SH-SY5Y (cell line): ENCODE measurements at regions not wholly inside any gene's neighbourhood (a gene's known extent, or its start where the extent isn't known, plus 50 kb on each side); places are given as distances from the start of the nearest gene placed in this dataset.
A peak's percentile ranks its signal among the peaks of the same experiment; 100 is the strongest.

Experiments used
- GATA2 ChIP-seq: IDR thresholded peaks from 2 replicates; pipeline ENCODE4 v1.6.1; 2011; ENCODE audit warnings: mild to moderate bottlenecking, low read depth, low read length
- GATA3 ChIP-seq: IDR thresholded peaks from 2 replicates; pipeline ENCODE4 v1.6.1; 2011; ENCODE audit warnings: low read depth, mild to moderate bottlenecking, low read length, moderate library complexity

GRCh38 chr3:107212618-107213017, 164.6 kb upstream of the CCDC54 start:
- no peak for TF ChIP-seq GATA3
- TF ChIP-seq GATA2 = no peak

GRCh38 chr3:107213044-107213669, 164.1 kb upstream of the CCDC54 start:
- no peak for TF ChIP-seq GATA2
- TF ChIP-seq GATA3 = no peak

GRCh38 chr3:107216229-107216628, 161.0 kb upstream of the CCDC54 start:
- no peak for TF ChIP-seq GATA3
- no peak for TF ChIP-seq GATA2

GRCh38 chr3:107216711-107217110, 160.5 kb upstream of the CCDC54 start:
- TF ChIP-seq GATA2 (no peak), GATA3 (no peak)

- TF ChIP-seq GATA3 (no peak), GATA2 (no peak)
Observed at GRCh38 chr3:107217172-107217571, 160.1 kb upstream of the CCDC54 start.

- TF ChIP-seq GATA2 (no peak), GATA3 (no peak)
Observed at GRCh38 chr3:107218864-107219269, 158.4 kb upstream of the CCDC54 start.

- TF ChIP-seq GATA3 (no peak), GATA2 (no peak)
Observed at GRCh38 chr3:107220538-107220937, 156.7 kb upstream of the CCDC54 start.

- TF ChIP-seq GATA3 (no peak), GATA2 (no peak)
Observed at GRCh38 chr3:107221856-107222255, 155.4 kb upstream of the CCDC54 start.

- no peak for TF ChIP-seq GATA2
- TF ChIP-seq GATA3 = no peak
Observed at GRCh38 chr3:107222907-107223306, 154.3 kb upstream of the CCDC54 start.

GRCh38 chr3:107224026-107224596, 153.1 kb upstream of the CCDC54 start:
- no peak for TF ChIP-seq GATA3

- TF ChIP-seq GATA2 = no peak
- TF ChIP-seq GATA3 = no peak
Observed at GRCh38 chr3:107227091-107227490, 150.1 kb upstream of the CCDC54 start.

GRCh38 chr3:107235193-107235927, 141.9 kb upstream of the CCDC54 start:
- TF ChIP-seq GATA3 = no peak
- TF ChIP-seq GATA2 = no peak

GRCh38 chr3:107235928-107236315, 141.3 kb upstream of the CCDC54 start:
- TF ChIP-seq GATA3 (no peak), GATA2 (no peak)

- peak; percentile 34; the same call in 1 of the 2 replicates for TF ChIP-seq GATA2
- TF ChIP-seq GATA3 = no peak
Observed at GRCh38 chr3:107236655-107237337, 140.4 kb upstream of the CCDC54 start.

GRCh38 chr3:107238787-107239186, 138.5 kb upstream of the CCDC54 start:
- no peak for TF ChIP-seq GATA2
- TF ChIP-seq GATA3 = no peak

GRCh38 chr3:107239703-107240102, 137.5 kb upstream of the CCDC54 start:
- TF ChIP-seq GATA2 (no peak), GATA3 (no peak)
